GM12878 (cell line): ENCODE measurements at regions not wholly inside any gene's neighbourhood (a gene's known extent, or its start where the extent isn't known, plus 50 kb on each side); places are given as distances from the start of the nearest gene placed in this dataset.

Experiments
- ATAC-seq: fragments of 200-7000 bp; cut with Tn5 transposase; 3 replicates; pipeline ENCODE4 v1.9.1; 2020; ENCODE audit warnings: mild to moderate bottlenecking, moderate library complexity
- BruUV-seq: library from RNA; stranded (reverse); fragments of 400-500 nt; replicated peaks from 2 replicates; lab custom pipeline; 2021; lab: Mats Ljungman, UMichigan
- CTCF ChIA-PET: fragments of 300-600 bp; sonication (Branson Sonifier 250); formaldehyde crosslinking; extraction: SDS; loops from one replicate; lab custom pipeline; 2021; ENCODE audit warnings: inconsistent platforms; lab: Yijun Ruan, JAX
- POLR2A ChIA-PET: fragments of 350-600 bp; formaldehyde crosslinking; extraction: SDS; loops from one replicate; lab custom pipeline; 2021; ENCODE audit warnings: inconsistent platforms; lab: Charles Lee
- RAD21 ChIA-PET: fragments of 300-600 bp; sonication (Branson Sonifier 250); formaldehyde crosslinking; loops from one replicate; lab custom pipeline; 2023; ENCODE audit warnings: antibody characterized with exemption; ENCODE audit not compliant: unreplicated experiment; lab: Charles Lee
- SMC1A ChIA-PET: fragments of 300-600 bp; sonication (Branson Sonifier 250); formaldehyde crosslinking; loops from one replicate; lab custom pipeline; 2023; ENCODE audit not compliant: unreplicated experiment, uncharacterized antibody; lab: Charles Lee
- DNase-seq: peaks from one replicate; pipeline ENCODE4 v3.0.0-alpha.2; 2011; ENCODE audit warnings: low read depth, low spot score
- FAIRE-seq: peaks from 3 replicates; lab custom pipeline; 2011; peaks lifted over from hg19 to GRCh38; lab: Jason Lieb, UNC
- H2AFZ ChIP-seq: 2 replicates; pipeline ENCODE4 v1.6.0; 2011; ENCODE audit warnings: low read depth, low read length, control low read depth; ENCODE audit not compliant: control insufficient read depth
- H3K27ac ChIP-seq: 2 replicates; pipeline ENCODE4 v1.5.1; 2011; ENCODE audit warnings: control low read depth; ENCODE audit not compliant: control insufficient read depth, insufficient read depth
- H3K27me3 ChIP-seq, 2 experiments: replicated peaks in 1 of 2; 2 replicates each; pipeline versions ENCODE4 v1.6.0 to v1.6.1; 2011; ENCODE audit warnings: low read length in 1 of 2; ENCODE audit not compliant: control insufficient read depth in 2 of 2, insufficient read depth in 2 of 2
- H3K36me3 ChIP-seq, 2 experiments: 2 replicates each; pipeline ENCODE4 v1.5.1; 2011; ENCODE audit warnings: low read length in 1 of 2; ENCODE audit not compliant: control insufficient read depth in 2 of 2, insufficient read depth in 2 of 2
- H3K4me1 ChIP-seq: 2 replicates; pipeline ENCODE4 v1.6.1; 2011; ENCODE audit warnings: mild to moderate bottlenecking, low read length, moderate library complexity, mixed read lengths; ENCODE audit not compliant: control insufficient read depth, insufficient read depth
- H3K4me2 ChIP-seq: 2 replicates; pipeline ENCODE4 v1.6.0; 2011; ENCODE audit warnings: control low read depth; ENCODE audit not compliant: control insufficient read depth, insufficient read depth
- H3K4me3 ChIP-seq: fragments of 200-600 bp; sonication (generic); 2 replicates; pipeline ENCODE4 v1.5.1; 2016
- H3K79me2 ChIP-seq: 2 replicates; pipeline ENCODE4 v1.6.0; 2011; ENCODE audit warnings: low read length; ENCODE audit not compliant: control insufficient read depth, insufficient read depth
- H3K9ac ChIP-seq: 2 replicates; pipeline ENCODE4 v1.8.0; 2011; ENCODE audit warnings: low read length, control low read depth, mixed read lengths; ENCODE audit not compliant: control insufficient read depth, insufficient read depth
- H3K9me3 ChIP-seq: replicated peaks from 3 replicates; pipeline ENCODE4 v1.5.1; 2011; ENCODE audit warnings: mild to moderate bottlenecking, low read length; ENCODE audit not compliant: control insufficient read depth, insufficient read depth
- H4K20me1 ChIP-seq: 2 replicates; pipeline ENCODE4 v1.6.0; 2011; ENCODE audit not compliant: control insufficient read depth, insufficient read depth
- ATF2 ChIP-seq: IDR thresholded peaks from 2 replicates; pipeline ENCODE4 v1.6.1; 2012; ENCODE audit warnings: low read length, inconsistent platforms
- BACH1 ChIP-seq: fragments of 450-650 bp; IDR thresholded peaks from 2 replicates; pipeline ENCODE4 v1.6.1; 2017; ENCODE audit warnings: mild to moderate bottlenecking, borderline replicate concordance
- EED ChIP-seq: sonication (generic); IDR thresholded peaks from 2 replicates; pipeline ENCODE4 v1.6.1; 2016; ENCODE audit warnings: antibody characterized with exemption, low read depth
- ELK1 ChIP-seq: IDR thresholded peaks from 2 replicates; pipeline ENCODE4 v1.6.1; 2012; ENCODE audit warnings: low read depth, low read length, improper control_type of control experiment
- MEF2A ChIP-seq: IDR thresholded peaks from 2 replicates; pipeline ENCODE4 v1.6.1; 2011; ENCODE audit warnings: low read depth, mild to moderate bottlenecking, low read length, moderate library complexity; ENCODE audit not compliant: insufficient read depth
- NFIC ChIP-seq: IDR thresholded peaks from 2 replicates; pipeline ENCODE4 v1.6.1; 2012; ENCODE audit warnings: low read depth, mild to moderate bottlenecking, inconsistent platforms, low read length, moderate library complexity
- RUNX3 ChIP-seq: IDR thresholded peaks from 2 replicates; pipeline ENCODE4 v1.6.1; 2012; ENCODE audit warnings: low read length, inconsistent platforms
- STAT3 ChIP-seq: IDR thresholded peaks from 2 replicates; pipeline ENCODE4 v1.6.1; 2011; ENCODE audit warnings: low read depth, low read length, improper control_type of control experiment
- ZBTB40 ChIP-seq: fragments of 450-650 bp; IDR thresholded peaks from 2 replicates; pipeline ENCODE4 v1.6.1; 2016; ENCODE audit warnings: mild to moderate bottlenecking, moderate library complexity, borderline replicate concordance
- ZSCAN29 ChIP-seq: fragments of 450-650 bp; IDR thresholded peaks from 2 replicates; pipeline ENCODE4 v1.6.1; 2017; ENCODE audit warnings: mild to moderate bottlenecking, moderate library complexity
- WGBS: methylation state at CpG from one replicate; pipeline ENCODE4 v1.1.6; 2016; ENCODE audit warnings: low lambda C conversion rate; ENCODE audit not compliant: insufficient replicate concordance, insufficient coverage; ENCODE audit errors: missing lambda C conversion rate; 5-methylcytosine and 5-hydroxymethylcytosine counted together
- in situ Hi-C: fragments of 300-500 bp; cut with MboI; formaldehyde crosslinking; loops from 9 replicates; pipeline ENCODE4 v1.14.3; 2018; ENCODE audit warnings: mixed read lengths
- intact Hi-C: fragments of 100-400 bp; cut with micrococcal nuclease; formaldehyde crosslinking; loops from one replicate; pipeline ENCODE4 v1.14.2; 2022; ENCODE audit not compliant: unreplicated experiment

GRCh38 chr13:70835371-70835770 is 727.1 kb upstream of the KLHL1 start (continued):
- TF ChIP-seq ELK1: no peak
- TF ChIP-seq BACH1: no peak
- no peak for TF ChIP-seq ZSCAN29

GRCh38 chr13:70829748-70830147 is 721.5 kb upstream of the KLHL1 start:
- no peak overlapping the region for H2AFZ ChIP-seq
- no TSS peak for BruUV-seq
- POLR2A ChIA-PET: no interaction called here
- H3K4me3 ChIP-seq: no peak overlapping the region
- H3K36me3 ChIP-seq: no peaks in the 10 kb centered on the region
- H3K79me2 ChIP-seq: no peaks in the 10 kb centered on the region
- WGBS: 1% methylated on average over 4 of the region's 4 CpGs
- intact Hi-C loops: no loop called here
- H3K9ac ChIP-seq: no peak overlapping the region
- SMC1A ChIA-PET: no interaction called here
- no peaks in the 10 kb centered on the region for H4K20me1 ChIP-seq
- no peaks in the 10 kb centered on the region for H3K9me3 ChIP-seq
- H3K27me3 ChIP-seq: no peaks in the 10 kb centered on the region
- no peaks in the 10 kb centered on the region for H3K4me1 ChIP-seq
- TF ChIP-seq ZBTB40 (no peak), EED (no peak), NFIC (peak; percentile 25; the same call in 1 of the 2 replicates), STAT3 (no peak), ATF2 (peak; percentile 17; the same call in 1 of the 2 replicates), RUNX3 (peak; percentile 86), MEF2A (peak; percentile 65; the same call in 1 of the 2 replicates)
- RAD21 ChIA-PET: no interaction called here
- no peak overlapping the region for H3K27ac ChIP-seq
- H3K4me2 ChIP-seq: no peak overlapping the region
- ATAC-seq (peak; percentile 48), FAIRE-seq (no peak), DNase-seq (no peak)
- in situ Hi-C loops: no loop called here
- CTCF ChIA-PET: no interaction called here
